Heart right ventricle (tissue), 16 donors: ENCODE measurements at regions not wholly inside any gene's neighbourhood (a gene's known extent, or its start where the extent isn't known, plus 50 kb on each side); places are given as distances from the start of the nearest gene placed in this dataset.
A peak's percentile ranks its signal among the peaks of the same experiment; 100 is the strongest.

Experiments
- ATAC-seq, 8 donors: fragments of 200-7000 bp; cut with Tn5 transposase; one replicate each; pipeline ENCODE4 v1.9.1; 2020; ENCODE audit warnings: mild to moderate bottlenecking in 8 of 8, moderate library complexity in 8 of 8, moderate number of reproducible peaks in 1 of 8
- DNase-seq, 2 donors: peaks; one replicate each; pipeline ENCODE4 v3.0.0-alpha.2; 2020
- H3K27ac ChIP-seq, 10 donors: fragments of 200-600 bp; sonication (generic) in 2 of 10; one replicate each; pipeline versions ENCODE4 v1.5.0 to v1.8.0; 2020 to 2022; ENCODE audit warnings: mild to moderate bottlenecking in 3 of 10
- H3K27me3 ChIP-seq, 7 donors: fragments of 200-600 bp; one replicate each; pipeline ENCODE4 v1.8.0; 2021 to 2022; ENCODE audit warnings: mild to moderate bottlenecking in 2 of 7
- H3K36me3 ChIP-seq, 9 donors: fragments of 200-600 bp; sonication (generic) in 1 of 9; one replicate each; pipeline versions ENCODE4 v1.5.0 to v1.8.0; 2020 to 2022; ENCODE audit warnings: mild to moderate bottlenecking in 2 of 9
- H3K4me1 ChIP-seq, 9 donors: fragments of 200-600 bp; sonication (generic) in 1 of 9; one replicate each; pipeline versions ENCODE4 v1.5.0 to v1.8.0; 2020 to 2022; ENCODE audit warnings: mild to moderate bottlenecking in 4 of 9
- H3K4me3 ChIP-seq, 10 donors: fragments of 200-600 bp; sonication (generic) in 2 of 10; one replicate each; pipeline versions ENCODE4 v1.5.0 to v1.8.0; 2020 to 2022; ENCODE audit warnings: mild to moderate bottlenecking in 7 of 10, moderate library complexity in 2 of 10
- H3K9me3 ChIP-seq, 11 donors: fragments of 200-600 bp in 10 of 11; sonication (generic) in 2 of 11; one replicate each; pipeline versions ENCODE4 v1.5.0 to v1.8.0; 2013 to 2022; ENCODE audit warnings: mild to moderate bottlenecking in 2 of 11, control low read depth in 1 of 11, moderate library complexity in 1 of 11
- WGBS, 2 donors: extraction: QIAGEN DNeasy Blood & Tissue Kit; methylation state at CpG; one replicate each; pipeline ENCODE4 v1.1.7; 2013; ENCODE audit warnings: inconsistent platforms in 1 of 2; 5-methylcytosine and 5-hydroxymethylcytosine counted together
- intact Hi-C, 10 donors: fragments of 100-400 bp; cut with DNase I; formaldehyde crosslinking; loops; one replicate each; pipeline versions ENCODE4 v1.11.1 to v1.14.2; 2022
- TF ChIP-seq, protein P1 (sequence below), 9 donors: fragments of 200-600 bp; sonication (generic) in 2 of 9; IDR thresholded peaks; one replicate each; pipeline versions ENCODE4 v1.5.0 to v1.8.0; 2021 to 2022; ENCODE audit warnings: antibody characterized with exemption in 9 of 9, mild to moderate bottlenecking in 5 of 9, moderate library complexity in 1 of 9
- donor health status: Arrhythmogenic right ventricular cardiomyopathy.
- donor health status: ischemic (EF 13 %, LVEDD 7.1; RV severe dilation, severe dysfunction).
- donor health status: healthy with polysubstance abuse.
- donor health status: DM: no; HTN: yes; CAD: no.
- donor health status: DM: no; HTN: no; CAD: no.
- donor health status: ischemic (EF 25% LVEDD 6.9; RV normal size, moderate dysfunction).
- donor health status: ischemic (EF 25% LVEDD 5.7; RV mildly dilated, moderate dysfunction).
- donor health status: healthy.
- donor health status: DM: yes; HTN: yes; CAD: no.
- donor health status: Ischemic cardiomyopathy.
- donor health status: ischemic (EF 35%, LVEDD 5.7; RV mildly dilated, moderate dysfunction).
- donor health status: nonischemic (EF 11% LVEDD 7.7; RV severe dilation, severe dysfunction).
- donor health status: DM: yes; HTN: yes; CAD: no.
- donor health status: PGD.
- donor health status: ischemic (EF 29% LVEDD 5.4; RV normal size, mild dysfunction).
- donor health status: nonischemic (EF 23%, LVEDD 6.1; RV moderate dilation, normal function).

GRCh38 chr7:68969571-68969970 is 628.7 kb upstream of the AUTS2 start:
- DNase-seq: no peak
- intact Hi-C loops: no loop called here
- 79 to 81% methylated on average over 3 of the region's 3 CpGs for WGBS, 2 donors

GRCh38 chr7:68971634-68972340 is 626.5 kb upstream of the AUTS2 start:
- Histone ChIP-seq H3K27ac (no peak overlapping the region), H3K4me3 (no peak overlapping the region), H3K9me3 (peaks cover 0 to 14% (median 0%) of the 10 kb centered on the region in 11 donors), H3K4me1 (no peaks in the 10 kb centered on the region), H3K27me3 (peaks cover 0 to 23% (median 10%) of the 10 kb centered on the region in 7 donors), H3K36me3 (no peaks in the 10 kb centered on the region)
- TF ChIP-seq, protein P1, sequence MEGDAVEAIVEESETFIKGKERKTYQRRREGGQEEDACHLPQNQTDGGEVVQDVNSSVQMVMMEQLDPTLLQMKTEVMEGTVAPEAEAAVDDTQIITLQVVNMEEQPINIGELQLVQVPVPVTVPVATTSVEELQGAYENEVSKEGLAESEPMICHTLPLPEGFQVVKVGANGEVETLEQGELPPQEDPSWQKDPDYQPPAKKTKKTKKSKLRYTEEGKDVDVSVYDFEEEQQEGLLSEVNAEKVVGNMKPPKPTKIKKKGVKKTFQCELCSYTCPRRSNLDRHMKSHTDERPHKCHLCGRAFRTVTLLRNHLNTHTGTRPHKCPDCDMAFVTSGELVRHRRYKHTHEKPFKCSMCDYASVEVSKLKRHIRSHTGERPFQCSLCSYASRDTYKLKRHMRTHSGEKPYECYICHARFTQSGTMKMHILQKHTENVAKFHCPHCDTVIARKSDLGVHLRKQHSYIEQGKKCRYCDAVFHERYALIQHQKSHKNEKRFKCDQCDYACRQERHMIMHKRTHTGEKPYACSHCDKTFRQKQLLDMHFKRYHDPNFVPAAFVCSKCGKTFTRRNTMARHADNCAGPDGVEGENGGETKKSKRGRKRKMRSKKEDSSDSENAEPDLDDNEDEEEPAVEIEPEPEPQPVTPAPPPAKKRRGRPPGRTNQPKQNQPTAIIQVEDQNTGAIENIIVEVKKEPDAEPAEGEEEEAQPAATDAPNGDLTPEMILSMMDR (IDR thresholded peaks at IDR 0.05): no peak
- ATAC-seq (no peak), DNase-seq (no peak)
- intact Hi-C loops: no loop called here
- WGBS, 2 donors: 44 to 48% methylated on average over 6 of the region's 6 CpGs

More at GRCh38 chr7:68969571-68969970, 628.7 kb upstream of the AUTS2 start:
- H3K27me3 ChIP-seq: peaks cover 0 to 15% (median 6%) of the 10 kb centered on the region in 7 donors
- H3K27ac ChIP-seq: no peak overlapping the region
- TF ChIP-seq, protein P1 (IDR thresholded peaks at IDR 0.05): no peak
- no peak for ATAC-seq
- H3K4me3 ChIP-seq: no peak overlapping the region
- peaks cover 0 to 14% (median 0%) of the 10 kb centered on the region in 11 donors for H3K9me3 ChIP-seq
- no peaks in the 10 kb centered on the region for H3K36me3 ChIP-seq
- H3K4me1 ChIP-seq: no peaks in the 10 kb centered on the region

- H3K4me1 ChIP-seq: no peaks in the 10 kb centered on the region
- ATAC-seq: peak in 1 of 8 donors; percentile 81
- H3K36me3 ChIP-seq: no peaks in the 10 kb centered on the region
- DNase-seq: no peak
- TF ChIP-seq, protein P1 (IDR thresholded peaks at IDR 0.05): no peak
- no peak overlapping the region for H3K4me3 ChIP-seq
- H3K27ac ChIP-seq: no peak overlapping the region
- WGBS, 2 donors: 64 to 65% methylated on average over 14 of the region's 14 CpGs
- intact Hi-C loops: no loop called here
- peaks cover 0 to 20% (median 6%) of the 10 kb centered on the region in 7 donors for H3K27me3 ChIP-seq
- peaks cover 0 to 6% (median 0%) of the 10 kb centered on the region in 11 donors for H3K9me3 ChIP-seq
These were observed 620.8 kb upstream of the AUTS2 start for GRCh38 chr7:68977385-68978055.

DNA sequence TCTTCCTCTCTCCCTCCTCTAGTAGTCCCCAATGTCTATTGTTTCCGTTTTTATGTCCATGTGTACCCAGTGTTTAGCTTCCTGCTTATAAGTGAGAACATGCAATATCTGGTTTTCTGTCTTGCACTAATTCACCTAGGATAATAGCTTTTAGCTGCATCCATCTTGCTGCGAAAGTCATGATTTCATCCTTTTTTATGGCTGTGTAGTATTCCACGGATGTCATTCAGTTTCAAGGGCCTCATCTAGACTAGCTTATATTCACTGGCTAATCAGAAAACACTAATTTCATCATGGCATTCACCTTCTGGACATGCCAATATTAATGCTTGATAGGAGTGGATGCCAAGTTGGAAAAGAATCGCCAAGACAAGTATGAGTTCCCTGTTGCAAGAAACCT is 619.6 kb upstream of the AUTS2 start:
- Histone ChIP-seq H3K27ac (no peak overlapping the region), H3K4me3 (no peak overlapping the region), H3K36me3 (no peaks in the 10 kb centered on the region), H3K9me3 (peaks cover 0 to 6% (median 0%) of the 10 kb centered on the region in 11 donors), H3K27me3 (peaks cover 0 to 13% (median 4%) of the 10 kb centered on the region in 7 donors), H3K4me1 (no peaks in the 10 kb centered on the region)
- 95 to 96% methylated on average over 4 of the region's 4 CpGs for WGBS, 2 donors
- no peak for DNase-seq
- no peak for ATAC-seq
- TF ChIP-seq, protein P1 (IDR thresholded peaks at IDR 0.05): no peak
- intact Hi-C loops: no loop called here
